ENCODE measurements at regions not wholly inside any gene's neighbourhood (a gene's known extent, or its start where the extent isn't known, plus 50 kb on each side); places are given as distances from the start of the nearest gene placed in this dataset.

DNA sequence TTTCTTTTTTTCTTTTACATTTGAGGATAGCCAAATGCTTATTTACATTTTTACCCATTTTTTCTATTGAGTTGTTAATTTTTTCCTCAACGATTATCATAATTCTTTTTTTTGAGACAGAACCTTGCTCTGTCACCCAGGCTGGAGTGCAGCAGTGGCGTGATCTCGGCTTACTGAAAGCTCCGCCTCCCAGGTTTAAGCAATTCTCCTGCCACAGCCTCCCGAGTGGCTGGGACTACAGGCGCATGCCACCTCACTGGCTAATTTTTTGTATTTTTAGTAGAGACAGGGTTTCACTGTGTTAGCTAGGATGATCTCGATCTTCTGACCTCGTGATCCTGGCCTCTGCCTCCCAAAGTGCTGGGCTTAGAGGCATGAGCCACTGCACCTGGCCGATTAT lies 208.7 kb downstream of the LIG4 start:
- Histone ChIP-seq H3K27ac (no peak overlapping the region), H3K4me1 (no peaks in the 10 kb centered on the region), H3K4me3 (no peak overlapping the region), H3K9me3 (no peaks in the 10 kb centered on the region), H3K27me3 (no peaks in the 10 kb centered on the region), H3K36me3 (no peaks in the 10 kb centered on the region)
- TF ChIP-seq POLR2A (IDR thresholded peaks at IDR 0.05), result no peak
- TF ChIP-seq POLR2AphosphoS5 (IDR thresholded peaks at IDR 0.05), result no peak
- no peak for TF ChIP-seq EP300 (IDR thresholded peaks at IDR 0.05)
- TF ChIP-seq, protein P1, sequence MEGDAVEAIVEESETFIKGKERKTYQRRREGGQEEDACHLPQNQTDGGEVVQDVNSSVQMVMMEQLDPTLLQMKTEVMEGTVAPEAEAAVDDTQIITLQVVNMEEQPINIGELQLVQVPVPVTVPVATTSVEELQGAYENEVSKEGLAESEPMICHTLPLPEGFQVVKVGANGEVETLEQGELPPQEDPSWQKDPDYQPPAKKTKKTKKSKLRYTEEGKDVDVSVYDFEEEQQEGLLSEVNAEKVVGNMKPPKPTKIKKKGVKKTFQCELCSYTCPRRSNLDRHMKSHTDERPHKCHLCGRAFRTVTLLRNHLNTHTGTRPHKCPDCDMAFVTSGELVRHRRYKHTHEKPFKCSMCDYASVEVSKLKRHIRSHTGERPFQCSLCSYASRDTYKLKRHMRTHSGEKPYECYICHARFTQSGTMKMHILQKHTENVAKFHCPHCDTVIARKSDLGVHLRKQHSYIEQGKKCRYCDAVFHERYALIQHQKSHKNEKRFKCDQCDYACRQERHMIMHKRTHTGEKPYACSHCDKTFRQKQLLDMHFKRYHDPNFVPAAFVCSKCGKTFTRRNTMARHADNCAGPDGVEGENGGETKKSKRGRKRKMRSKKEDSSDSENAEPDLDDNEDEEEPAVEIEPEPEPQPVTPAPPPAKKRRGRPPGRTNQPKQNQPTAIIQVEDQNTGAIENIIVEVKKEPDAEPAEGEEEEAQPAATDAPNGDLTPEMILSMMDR (IDR thresholded peaks at IDR 0.05), result no peak
- WGBS, result 88% methylated on average over 9 of the region's 9 CpGs
- DNase-seq (ENCODE audit: low spot score in 2 of 2), result no peak

DNA sequence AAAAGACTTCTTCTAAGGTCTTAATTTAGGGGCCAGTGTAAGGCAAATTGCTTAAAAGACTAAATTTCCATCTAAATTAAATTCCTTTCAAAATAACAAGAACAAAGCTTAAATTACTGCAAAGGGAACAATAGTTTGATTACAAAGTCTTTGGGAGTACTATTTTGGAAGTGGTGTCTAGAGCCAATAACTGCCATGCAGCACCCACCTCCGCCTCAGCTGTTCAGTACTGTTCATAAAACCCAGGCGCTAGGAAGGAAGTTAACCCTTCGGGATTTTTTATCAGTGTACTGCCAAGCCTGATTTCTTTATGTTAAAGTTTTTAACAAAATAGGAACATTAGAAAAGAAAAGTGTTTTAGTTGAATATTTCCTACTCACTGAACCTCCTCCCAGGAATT lies 210.1 kb downstream of the LIG4 start:
- Histone ChIP-seq H3K4me1 (no peaks in the 10 kb centered on the region), H3K27me3 (no peaks in the 10 kb centered on the region), H3K27ac (no peak overlapping the region), H3K4me3 (no peak overlapping the region), H3K36me3 (no peaks in the 10 kb centered on the region), H3K9me3 (peaks cover 6% of the 10 kb centered on the region)
- DNase-seq (ENCODE audit: low spot score in 2 of 2), result no peak
- WGBS, result 62% methylated on average over 3 of the region's 3 CpGs
- TF ChIP-seq, protein P1 (IDR thresholded peaks at IDR 0.05), result no peak
- TF ChIP-seq POLR2AphosphoS5 (IDR thresholded peaks at IDR 0.05) (no peak), POLR2A (IDR thresholded peaks at IDR 0.05) (no peak), EP300 (IDR thresholded peaks at IDR 0.05) (no peak)

DNA sequence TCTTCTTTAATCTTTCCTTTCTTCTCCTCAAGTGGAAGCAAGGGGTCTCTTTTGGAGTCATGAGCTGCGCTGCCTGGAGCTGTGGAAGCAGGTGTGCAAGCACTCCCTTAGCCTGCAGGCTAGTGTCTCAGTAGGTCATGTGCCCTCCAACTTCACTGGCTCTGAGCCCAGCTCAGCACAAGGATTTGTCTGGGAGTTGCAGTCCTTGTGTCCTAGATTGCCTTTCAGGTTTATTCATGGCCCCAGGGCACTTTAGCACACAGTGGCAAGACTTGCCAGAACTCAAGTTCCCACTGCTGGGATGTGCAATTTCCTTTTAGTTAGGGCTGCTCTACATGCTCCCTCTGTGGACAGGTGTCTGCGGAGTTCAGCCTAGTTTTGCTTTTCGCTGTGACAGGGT lies 211.7 kb downstream of the LIG4 start:
- TF ChIP-seq, protein P1 (IDR thresholded peaks at IDR 0.05), result no peak
- TF ChIP-seq POLR2AphosphoS5 (IDR thresholded peaks at IDR 0.05) (no peak), POLR2A (IDR thresholded peaks at IDR 0.05) (no peak), EP300 (IDR thresholded peaks at IDR 0.05) (no peak)
- 25% methylated on average over 2 of the region's 3 CpGs for WGBS
- DNase-seq (ENCODE audit: low spot score in 2 of 2), result no peak
- Histone ChIP-seq H3K27me3 (no peaks in the 10 kb centered on the region), H3K9me3 (peaks cover 6% of the 10 kb centered on the region), H3K4me3 (no peak overlapping the region), H3K36me3 (no peaks in the 10 kb centered on the region), H3K4me1 (no peaks in the 10 kb centered on the region), H3K27ac (no peak overlapping the region)

DNA sequence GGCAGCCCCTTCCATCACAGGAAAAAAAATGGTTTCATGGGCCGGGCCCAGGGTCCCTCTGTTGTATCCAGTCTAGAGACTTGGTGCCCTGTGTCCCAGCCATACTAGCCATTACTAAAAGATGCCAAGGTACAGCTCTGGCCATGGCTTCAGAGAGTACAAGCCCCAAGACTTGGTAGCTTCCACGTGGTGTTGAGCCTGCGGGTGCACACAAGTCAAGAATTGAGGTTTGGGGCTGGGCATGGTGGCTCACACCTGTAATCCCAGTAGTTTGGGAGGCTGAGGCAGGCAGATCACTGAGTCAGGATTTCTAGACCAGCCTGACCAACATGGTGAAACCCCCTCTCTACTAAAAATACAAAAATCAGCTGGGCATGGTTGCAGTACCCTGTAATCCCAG lies 214.3 kb downstream of the LIG4 start:
- H3K9me3 ChIP-seq, result peaks cover 6% of the 10 kb centered on the region
- H3K4me3 ChIP-seq, result no peak overlapping the region
- no peak for DNase-seq (ENCODE audit: low spot score in 2 of 2)
- no peaks in the 10 kb centered on the region for H3K4me1 ChIP-seq
- no peak overlapping the region for H3K27ac ChIP-seq
- TF ChIP-seq, protein P1 (IDR thresholded peaks at IDR 0.05), result no peak
- TF ChIP-seq EP300 (IDR thresholded peaks at IDR 0.05) (no peak), POLR2AphosphoS5 (IDR thresholded peaks at IDR 0.05) (no peak), POLR2A (IDR thresholded peaks at IDR 0.05) (no peak)
- no peaks in the 10 kb centered on the region for H3K27me3 ChIP-seq
- WGBS, result 93% methylated on average over 3 of the region's 3 CpGs
- H3K36me3 ChIP-seq, result no peaks in the 10 kb centered on the region

DNA sequence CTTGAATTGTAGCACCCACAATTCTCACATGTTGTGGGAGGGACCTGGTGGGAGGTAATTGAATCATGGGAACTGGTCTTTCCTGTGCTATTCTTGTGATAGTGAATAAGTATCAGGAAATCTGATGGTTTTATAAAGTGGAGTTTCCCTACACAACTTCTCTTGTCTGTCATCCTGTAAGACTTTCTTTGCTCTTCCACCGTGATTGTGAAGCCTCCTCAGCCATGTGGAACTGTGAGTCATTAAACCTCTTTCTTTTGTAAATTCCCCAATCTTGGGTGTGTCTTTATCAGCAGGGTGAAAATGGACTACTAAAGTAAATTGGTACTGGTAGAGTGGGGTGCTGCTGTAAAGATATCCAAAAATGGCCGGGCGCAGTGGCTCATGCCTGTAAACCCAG lies 215.6 kb downstream of the LIG4 start:
- WGBS, result 87% methylated on average over 3 of the region's 3 CpGs

DNA sequence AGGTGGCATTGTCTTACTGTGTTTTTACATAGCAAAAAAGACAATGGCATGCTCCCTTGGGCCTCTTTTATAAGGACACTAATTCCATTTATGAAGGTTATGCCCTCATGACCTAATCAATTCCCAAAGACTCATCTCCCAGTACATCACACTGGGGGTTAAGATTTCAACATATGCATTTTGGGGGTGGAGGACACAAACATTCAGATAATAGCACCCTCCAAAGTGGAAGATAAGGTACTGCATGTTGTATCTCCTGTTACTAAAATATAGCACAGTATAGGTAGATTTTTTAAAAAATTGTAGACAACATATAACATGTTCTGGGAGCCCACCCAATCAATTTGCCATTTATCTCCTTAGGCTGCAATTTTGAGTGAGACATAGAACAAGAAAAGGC lies 221.2 kb downstream of the LIG4 start:
- no peak for TF ChIP-seq EP300 (IDR thresholded peaks at IDR 0.05)
- no peak for TF ChIP-seq POLR2A (IDR thresholded peaks at IDR 0.05)
- DNase-seq (ENCODE audit: low spot score in 2 of 2), result no peak

More for the DNA sequence above, 215.6 kb downstream of the LIG4 start:
- Histone ChIP-seq H3K4me3 (no peak overlapping the region), H3K4me1 (no peaks in the 10 kb centered on the region), H3K9me3 (peaks cover 6% of the 10 kb centered on the region), H3K36me3 (no peaks in the 10 kb centered on the region), H3K27me3 (no peaks in the 10 kb centered on the region), H3K27ac (no peak overlapping the region)
- TF ChIP-seq POLR2AphosphoS5 (IDR thresholded peaks at IDR 0.05) (no peak), POLR2A (IDR thresholded peaks at IDR 0.05) (no peak), EP300 (IDR thresholded peaks at IDR 0.05) (no peak)
- DNase-seq (ENCODE audit: low spot score in 2 of 2), result no peak

More for the DNA sequence above, 221.2 kb downstream of the LIG4 start:
- Histone ChIP-seq H3K27me3 (no peaks in the 10 kb centered on the region), H3K4me3 (no peak overlapping the region), H3K27ac (no peak overlapping the region), H3K4me1 (no peaks in the 10 kb centered on the region), H3K9me3 (no peaks in the 10 kb centered on the region), H3K36me3 (no peaks in the 10 kb centered on the region)
